IPS-18c (cell line): ENCODE measurements at regions not wholly inside any gene's neighbourhood (a gene's known extent, or its start where the extent isn't known, plus 50 kb on each side); places are given as distances from the start of the nearest gene placed in this dataset.

Source experiments
- H3K4me3 ChIP-seq: 2 replicates; pipeline ENCODE4 v1.7.0; 2013; ENCODE audit warnings: low read depth, mild to moderate bottlenecking, low read length, moderate library complexity; ENCODE audit not compliant: insufficient read depth
- H3K9me3 ChIP-seq: one replicate; pipeline ENCODE4 v1.6.1; 2013; ENCODE audit warnings: mild to moderate bottlenecking, low read length, moderate library complexity; ENCODE audit not compliant: control insufficient read depth, insufficient read depth

DNA sequence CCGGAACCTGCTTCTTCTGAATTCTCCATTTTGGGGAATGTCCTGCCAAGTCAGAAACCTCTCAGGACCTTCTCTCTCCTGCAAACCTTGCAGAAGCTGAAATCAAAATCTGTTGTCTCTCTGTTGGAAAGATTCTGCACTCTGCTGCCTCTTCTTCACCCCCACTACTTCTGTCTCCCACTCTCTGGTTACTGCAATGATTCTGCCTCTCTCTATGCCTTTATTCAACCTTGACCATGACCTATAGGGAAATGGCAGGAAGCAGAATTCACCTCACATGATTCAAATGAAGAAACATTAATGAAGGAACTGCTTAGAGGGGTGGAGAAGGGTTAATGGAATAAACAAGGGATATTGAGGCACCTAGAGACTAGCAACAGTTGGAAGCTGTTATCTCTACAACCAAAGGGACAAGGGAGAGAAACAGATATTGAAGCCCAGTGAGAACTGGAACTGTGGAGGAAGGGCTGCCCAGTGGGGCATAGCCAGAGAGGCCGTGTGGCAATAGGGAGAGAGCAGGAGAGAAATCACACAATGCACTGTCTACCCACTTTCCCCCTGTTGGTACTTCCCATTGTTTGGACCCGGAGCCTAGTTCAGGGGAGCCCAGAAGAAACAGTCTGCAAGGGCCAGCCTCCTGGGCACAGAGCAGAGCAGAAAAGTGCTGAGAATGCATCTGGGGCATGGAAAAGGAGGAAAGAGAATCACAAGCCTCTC lies 76.1 kb upstream of the JUN start:
- H3K9me3 ChIP-seq, result peaks cover 3% of the 10 kb centered on the region
- no peak overlapping the region for H3K4me3 ChIP-seq

DNA sequence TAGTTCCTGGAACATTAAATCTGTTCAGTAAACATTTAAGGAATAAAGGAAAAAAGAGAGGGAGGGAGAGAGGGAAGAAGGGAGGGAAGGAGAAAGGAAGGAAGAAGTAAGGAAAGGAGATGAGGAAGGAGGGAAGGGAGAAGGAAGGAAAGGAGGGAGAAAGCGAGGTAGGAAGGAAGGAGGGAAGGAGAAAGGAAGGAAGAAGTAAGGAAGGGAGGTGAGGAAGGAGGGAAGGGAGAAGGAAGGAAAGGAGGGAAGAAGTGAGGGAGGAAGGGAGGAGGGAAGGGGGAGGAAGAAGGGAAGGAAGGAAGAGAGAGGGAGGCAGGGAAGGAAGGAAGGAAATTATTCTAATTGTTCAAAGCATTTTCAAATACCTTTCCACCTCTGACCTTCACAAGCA lies 77.2 kb upstream of the JUN start:
- H3K4me3 ChIP-seq, result no peak overlapping the region
- no peaks in the 10 kb centered on the region for H3K9me3 ChIP-seq

- H3K4me3 ChIP-seq, result no peak overlapping the region
- no peaks in the 10 kb centered on the region for H3K9me3 ChIP-seq
These were observed 77.7 kb upstream of the JUN start for GRCh38 chr1:58861506-58861905.

DNA sequence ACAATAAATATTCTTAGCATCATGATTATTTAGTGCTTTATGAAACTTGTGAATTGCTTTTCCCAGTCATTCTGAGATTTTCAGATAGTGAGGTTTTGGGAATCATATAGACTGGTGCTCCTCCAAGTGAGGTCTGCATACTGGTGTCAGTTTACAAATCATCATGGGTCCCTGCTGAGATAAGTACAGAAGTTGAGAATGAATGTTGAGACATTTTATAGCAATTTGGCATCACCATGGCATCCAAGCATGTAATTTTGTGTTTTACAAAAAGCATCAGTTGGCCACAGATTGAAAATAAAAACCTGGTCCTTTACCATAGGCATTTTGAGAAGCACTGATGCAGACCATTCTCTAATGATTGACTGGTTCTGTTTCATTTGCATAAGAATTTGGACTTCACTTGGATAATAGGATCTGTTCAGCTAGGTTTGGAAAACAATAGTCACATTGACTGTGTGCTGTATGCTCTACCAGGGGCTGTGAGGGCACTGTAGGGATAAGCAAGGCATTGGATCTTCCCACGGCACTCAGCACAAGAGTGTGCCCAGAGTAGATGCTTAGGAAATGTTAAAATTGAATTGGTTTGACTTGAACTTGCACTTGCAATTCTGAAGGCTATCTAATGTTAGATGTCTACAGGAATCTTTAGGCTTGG lies 79.0 kb upstream of the JUN start:
- H3K4me3 ChIP-seq, result no peak overlapping the region
- H3K9me3 ChIP-seq, result no peaks in the 10 kb centered on the region

GRCh38 chr1:58864654-58865053 lies 80.8 kb upstream of the JUN start:
- Histone ChIP-seq H3K4me3 (no peak overlapping the region), H3K9me3 (no peaks in the 10 kb centered on the region)

- Histone ChIP-seq H3K9me3 (no peaks in the 10 kb centered on the region), H3K4me3 (no peak overlapping the region)
These were observed 82.7 kb upstream of the JUN start for GRCh38 chr1:58866578-58866977.

DNA sequence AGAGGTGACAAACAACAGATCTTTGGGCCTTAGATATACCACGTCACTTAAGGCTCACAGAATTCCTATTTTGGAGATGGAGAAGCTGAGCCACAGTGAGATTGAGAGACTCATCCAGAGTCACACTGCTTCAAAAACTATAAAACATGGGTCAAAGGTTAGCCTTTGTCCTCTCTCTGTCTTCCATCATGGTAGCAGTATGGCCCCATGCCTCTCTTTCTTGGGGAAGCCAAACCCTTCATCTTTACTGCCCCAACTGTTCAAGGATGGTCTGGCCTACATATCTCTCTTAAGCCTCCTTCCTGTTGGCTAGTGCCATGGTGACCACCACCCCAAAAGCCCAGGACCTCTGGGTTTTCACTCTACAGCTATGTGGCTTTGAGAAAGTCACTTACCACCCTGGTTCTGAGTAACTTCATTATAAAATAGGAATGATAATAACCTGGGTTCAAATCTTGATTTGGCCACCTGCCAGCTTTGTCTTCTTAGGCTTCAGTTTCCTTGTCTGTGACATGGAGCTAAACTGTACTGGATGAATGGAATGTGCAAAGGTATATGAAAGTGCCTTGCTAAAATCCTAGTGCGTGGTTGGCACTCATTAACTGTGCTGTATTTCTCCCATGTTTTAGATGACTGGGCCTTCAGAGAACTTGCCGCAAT lies 85.9 kb upstream of the JUN start:
- H3K4me3 ChIP-seq, result no peak overlapping the region
- H3K9me3 ChIP-seq, result no peaks in the 10 kb centered on the region

GRCh38 chr1:58870298-58870676 lies 86.4 kb upstream of the JUN start:
- Histone ChIP-seq H3K9me3 (no peaks in the 10 kb centered on the region), H3K4me3 (no peak overlapping the region)

DNA sequence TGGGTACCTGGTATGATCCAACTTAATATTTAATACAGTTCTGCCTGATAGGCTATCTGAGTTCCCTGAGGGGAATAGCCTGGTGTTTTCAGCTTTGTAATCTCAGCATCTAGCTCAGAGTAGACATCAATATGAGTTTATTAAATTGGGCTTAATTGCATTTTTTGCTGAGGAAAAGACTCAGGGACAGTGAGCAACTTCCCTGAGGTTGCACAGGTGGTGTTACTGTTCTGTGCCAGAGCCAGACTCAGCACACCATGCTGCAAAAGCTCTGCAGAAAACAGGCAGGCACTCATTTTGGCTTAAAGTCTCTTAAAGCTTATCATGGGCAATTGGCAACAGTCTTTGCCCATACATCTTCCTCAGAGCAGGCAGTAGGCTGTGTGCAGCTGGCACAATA lies 90.5 kb upstream of the JUN start:
- Histone ChIP-seq H3K9me3 (no peaks in the 10 kb centered on the region), H3K4me3 (no peak overlapping the region)

DNA sequence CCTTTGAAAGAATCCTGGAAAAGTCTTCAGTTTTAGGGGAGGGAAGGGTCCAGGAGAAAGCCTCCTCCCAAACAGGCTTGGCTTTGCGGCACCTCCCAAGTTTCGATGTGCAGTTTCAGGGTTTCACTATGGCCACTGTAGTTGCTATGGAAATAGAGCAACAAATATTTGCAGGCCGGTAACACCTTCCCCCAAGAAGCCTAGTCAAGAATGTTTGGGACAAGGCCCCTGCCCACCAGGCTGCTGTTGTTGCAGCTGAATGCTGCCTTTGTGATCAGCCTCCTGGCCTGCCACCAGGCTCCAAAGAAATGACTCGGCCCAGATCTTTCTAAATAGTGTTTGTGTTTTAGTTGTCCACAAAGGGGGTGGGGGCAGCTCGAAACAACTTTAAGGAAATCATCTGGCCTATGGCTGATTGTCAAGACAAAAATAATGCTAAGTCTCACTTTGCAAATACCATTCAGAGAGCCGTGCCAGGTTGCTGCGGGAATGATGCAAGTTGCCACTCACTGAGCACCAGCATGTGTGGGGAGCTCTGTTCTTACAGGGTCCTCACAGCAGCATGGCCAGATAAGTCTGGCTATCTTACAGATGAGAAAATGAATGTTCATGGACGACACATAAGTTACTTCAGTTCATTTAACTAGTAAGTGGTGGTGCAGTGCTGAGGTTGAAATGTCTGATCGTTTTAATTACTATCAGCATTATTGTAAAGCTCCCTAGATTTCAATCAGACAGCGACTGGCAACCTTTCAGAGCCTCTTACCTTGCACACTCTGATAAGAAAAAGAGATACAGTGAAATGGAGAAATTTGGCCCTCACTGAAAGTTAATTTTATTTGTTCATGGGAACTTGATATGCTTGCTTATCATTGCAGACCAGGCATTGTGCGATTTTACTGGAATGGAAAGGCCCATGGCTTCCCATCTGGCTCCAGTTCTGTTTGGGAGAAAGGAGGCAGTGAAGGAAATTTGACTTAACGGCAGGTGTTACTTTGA lies 91.2 kb upstream of the JUN start:
- H3K9me3 ChIP-seq, result no peaks in the 10 kb centered on the region
- no peak overlapping the region for H3K4me3 ChIP-seq

GRCh38 chr1:58879464-58879863 lies 95.6 kb upstream of the JUN start:
- H3K4me3 ChIP-seq, result no peak overlapping the region
- no peaks in the 10 kb centered on the region for H3K9me3 ChIP-seq

GRCh38 chr1:58880592-58880991 lies 96.7 kb upstream of the JUN start:
- Histone ChIP-seq H3K9me3 (no peaks in the 10 kb centered on the region), H3K4me3 (no peak overlapping the region)

DNA sequence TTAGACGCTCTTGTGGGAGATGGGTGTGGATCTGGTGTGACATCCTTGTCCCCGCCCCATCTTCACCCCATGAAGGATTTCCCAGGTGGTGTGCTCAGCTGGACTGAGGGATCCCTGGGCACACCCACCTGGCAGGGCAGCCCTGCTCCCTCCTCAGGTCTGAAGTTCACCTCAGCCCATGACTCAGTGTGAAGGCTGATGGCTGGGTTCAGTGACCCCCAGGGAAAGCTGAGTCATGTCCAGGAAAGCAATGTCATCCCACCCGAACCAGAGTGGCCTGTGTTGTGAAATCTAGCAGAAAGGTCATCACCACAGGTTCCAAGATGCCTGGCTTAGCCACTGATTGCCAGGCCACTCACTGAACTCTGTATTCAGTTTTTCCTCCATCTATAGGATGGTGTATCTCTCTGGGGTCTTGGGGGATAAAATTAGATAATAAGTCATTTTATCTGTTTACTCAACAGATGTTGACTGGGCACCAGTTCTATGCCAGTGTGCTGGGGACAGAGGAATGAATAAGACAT lies 97.7 kb upstream of the JUN start:
- Histone ChIP-seq H3K4me3 (no peak overlapping the region), H3K9me3 (no peaks in the 10 kb centered on the region)

DNA sequence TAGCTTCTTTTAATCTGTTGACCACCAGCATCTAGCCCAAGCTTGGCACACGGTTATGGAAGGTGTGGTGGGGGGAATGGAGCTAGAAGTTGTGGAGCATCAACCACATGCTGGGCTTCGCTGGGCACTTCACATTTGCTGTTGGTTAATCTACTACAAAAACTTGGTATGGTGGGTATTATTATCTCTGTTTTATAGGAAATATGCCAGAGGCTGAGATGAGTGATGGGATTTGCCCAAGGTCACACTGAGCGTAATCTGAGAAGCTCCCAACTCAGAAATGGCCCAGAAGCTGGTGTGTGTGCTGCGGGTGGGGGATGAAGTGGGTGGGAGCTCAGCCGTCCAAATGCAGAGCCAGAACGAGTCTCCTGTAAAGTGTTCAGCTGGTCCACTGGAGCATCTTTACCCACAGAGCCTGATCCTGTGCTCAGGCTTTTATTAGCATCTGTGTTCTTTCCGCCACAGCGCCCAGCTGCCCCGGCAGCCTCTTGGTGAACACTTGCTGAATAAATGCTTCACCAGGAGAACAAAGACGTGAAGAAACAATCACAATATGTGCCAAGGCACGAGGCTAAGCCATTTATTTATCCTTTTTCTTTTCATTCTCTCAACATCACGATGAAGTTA lies 98.6 kb upstream of the JUN start:
- H3K4me3 ChIP-seq, result no peak overlapping the region
- H3K9me3 ChIP-seq, result no peaks in the 10 kb centered on the region

GRCh38 chr1:58883037-58883887 lies 99.4 kb upstream of the JUN start:
- Histone ChIP-seq H3K4me3 (no peak overlapping the region), H3K9me3 (no peaks in the 10 kb centered on the region)

DNA sequence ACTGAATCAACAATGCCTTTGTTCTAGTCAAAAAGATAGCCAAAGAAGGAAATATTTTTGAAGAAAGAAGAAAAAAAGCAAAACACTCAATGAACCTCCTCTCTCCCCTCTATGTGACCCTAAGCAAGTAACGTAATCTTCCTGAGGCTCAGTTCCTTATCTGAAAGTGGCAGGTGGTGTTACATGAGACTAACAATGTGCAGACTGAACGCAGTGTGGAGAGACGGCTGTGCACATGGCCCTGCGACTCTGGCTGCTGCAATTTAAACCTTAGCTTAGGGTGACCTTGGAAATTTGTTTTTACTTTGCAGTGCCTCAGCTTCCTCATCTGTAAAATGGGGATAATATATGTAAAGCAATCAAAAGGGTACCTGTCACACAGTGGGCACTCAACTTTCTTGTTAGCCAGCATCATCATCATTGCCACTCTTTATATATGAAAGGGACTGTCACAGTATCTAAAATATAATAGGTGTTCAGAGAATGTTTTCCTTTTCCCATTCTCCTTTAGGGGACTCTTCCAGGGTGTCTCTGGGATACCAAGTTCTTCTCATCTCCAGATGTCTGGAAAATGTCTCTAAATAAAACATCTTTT lies 100.1 kb upstream of the JUN start:
- Histone ChIP-seq H3K9me3 (no peaks in the 10 kb centered on the region), H3K4me3 (no peak overlapping the region)
